NCI-H526 treated with DMSO at 0.1 percent for 48 hours (cell line): ENCODE measurements at regions not wholly inside any gene's neighbourhood (a gene's known extent, or its start where the extent isn't known, plus 50 kb on each side); places are given as distances from the start of the nearest gene placed in this dataset.
"Not testable (repeated sequence)": the region's sequence is repeated elsewhere in the genome, so short reads cannot be mapped to it uniquely, and the experiment has no call there.

ENCODE experiments used
- DNase-seq: peaks from one replicate; lab custom pipeline; 2025; lab: John Stamatoyannopoulos, UW

- DNase-seq, result no peak
These were observed 855.6 kb downstream of the KCNA4 start for GRCh38 chr11:29161191-29161590.

GRCh38 chr11:29159552-29160465 lies 857.0 kb downstream of the KCNA4 start:
- no peak for DNase-seq

GRCh38 chr11:29153078-29153477 lies 863.8 kb downstream of the KCNA4 start:
- DNase-seq, result no peak

- not testable (repeated sequence) for DNase-seq
These were observed 874.3 kb downstream of the KCNA4 start for GRCh38 chr11:29142573-29142972.

DNA sequence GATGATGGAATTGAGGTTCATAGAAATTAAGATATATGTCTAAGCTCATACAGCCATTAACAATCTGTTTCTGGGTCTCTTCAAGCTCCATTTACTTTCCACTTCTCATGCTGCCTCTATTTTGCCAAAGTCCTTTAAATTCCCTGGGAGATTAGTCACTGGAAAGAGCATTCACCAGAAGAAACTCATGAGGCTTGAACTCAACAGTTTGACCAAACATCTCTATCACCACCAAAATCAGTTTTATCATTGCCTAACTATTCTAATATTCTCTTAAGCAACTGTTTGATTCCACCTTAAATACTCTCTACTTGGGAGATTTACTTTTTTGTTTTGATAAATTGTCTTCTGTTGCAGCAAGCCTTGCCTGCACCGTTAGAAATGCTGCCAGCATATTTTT lies 881.3 kb downstream of the KCNA4 start:
- no peak for DNase-seq

DNA sequence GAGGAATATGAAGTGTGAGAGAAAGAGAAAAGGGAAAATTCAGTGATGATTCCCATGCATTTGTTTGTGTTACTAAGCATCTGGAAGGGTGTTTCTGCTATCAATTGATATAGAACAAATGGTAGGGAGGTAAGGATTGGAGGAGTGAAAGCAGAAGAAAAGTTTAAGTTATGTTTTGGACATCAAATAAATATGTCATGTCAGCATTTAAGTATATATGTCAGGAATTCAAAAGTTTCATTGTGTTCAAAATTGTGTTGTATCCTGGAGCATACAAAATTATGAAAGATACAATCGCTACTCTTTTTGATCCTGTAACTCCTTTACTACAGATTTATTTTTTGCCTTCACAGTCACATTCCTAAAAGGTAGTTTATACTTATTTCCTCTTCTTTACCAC lies 885.8 kb downstream of the KCNA4 start:
- DNase-seq, result no peak

DNA sequence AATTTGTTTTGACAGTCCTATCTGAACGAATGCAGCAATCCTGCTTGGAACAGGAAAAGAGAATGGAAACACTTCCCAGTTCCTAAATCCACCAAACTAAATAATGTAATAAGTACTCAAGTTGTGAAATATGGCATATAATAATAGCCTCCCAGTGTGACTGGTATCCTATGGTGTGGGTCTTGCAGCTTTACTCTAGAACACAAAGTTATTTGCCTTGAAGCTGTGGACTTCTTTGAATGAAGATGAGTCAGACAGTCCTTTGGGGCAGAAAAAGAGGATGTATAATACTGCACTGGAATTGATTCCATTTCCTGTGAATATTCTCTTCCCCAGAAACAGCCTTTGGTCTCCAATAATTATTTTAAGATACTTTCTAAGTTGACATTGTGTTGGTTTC lies 887.0 kb downstream of the KCNA4 start:
- DNase-seq, result no peak

- DNase-seq, result no peak
These were observed 889.4 kb downstream of the KCNA4 start for GRCh38 chr11:29127461-29127860.

DNA sequence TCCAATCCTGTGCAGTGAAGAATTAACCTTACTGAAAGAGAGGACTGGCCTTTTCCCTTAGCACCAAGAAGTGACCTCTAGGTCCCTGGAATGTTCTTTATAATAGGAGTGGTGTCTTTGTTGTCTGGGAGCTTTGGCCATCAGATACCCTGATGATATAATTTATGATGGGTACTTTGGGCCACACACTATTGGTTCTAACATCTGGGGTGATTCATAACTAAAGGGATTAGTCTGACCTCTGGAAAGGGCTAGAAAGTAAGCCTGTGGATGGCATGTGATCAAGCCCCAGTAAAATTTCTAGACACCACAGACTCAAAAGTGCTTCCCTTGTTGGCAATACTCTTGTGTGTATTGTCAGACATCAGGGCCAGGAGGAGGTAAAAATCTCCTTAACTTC lies 891.2 kb downstream of the KCNA4 start:
- no peak for DNase-seq

DNA sequence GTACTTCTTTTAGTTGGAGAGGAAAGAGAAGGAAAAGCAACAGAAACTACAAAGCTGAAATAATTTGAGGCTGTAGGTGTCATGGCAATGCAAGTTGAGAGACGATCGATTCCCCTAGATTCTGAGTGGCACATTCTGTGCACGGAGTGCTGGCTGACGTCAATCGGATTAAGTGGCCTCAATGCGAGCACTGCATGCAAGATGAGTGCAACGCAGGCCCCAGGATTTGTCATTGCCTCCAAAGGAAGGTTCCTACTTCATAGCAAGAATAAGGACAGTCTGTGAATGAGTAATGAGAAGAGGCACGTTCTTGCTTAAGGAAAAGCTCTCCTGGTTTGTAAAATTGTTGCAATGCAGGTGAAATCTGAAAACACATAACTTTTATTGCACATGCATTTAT lies 892.4 kb downstream of the KCNA4 start:
- DNase-seq, result no peak

GRCh38 chr11:29119707-29120618 lies 896.9 kb downstream of the KCNA4 start:
- DNase-seq, result no peak

DNA sequence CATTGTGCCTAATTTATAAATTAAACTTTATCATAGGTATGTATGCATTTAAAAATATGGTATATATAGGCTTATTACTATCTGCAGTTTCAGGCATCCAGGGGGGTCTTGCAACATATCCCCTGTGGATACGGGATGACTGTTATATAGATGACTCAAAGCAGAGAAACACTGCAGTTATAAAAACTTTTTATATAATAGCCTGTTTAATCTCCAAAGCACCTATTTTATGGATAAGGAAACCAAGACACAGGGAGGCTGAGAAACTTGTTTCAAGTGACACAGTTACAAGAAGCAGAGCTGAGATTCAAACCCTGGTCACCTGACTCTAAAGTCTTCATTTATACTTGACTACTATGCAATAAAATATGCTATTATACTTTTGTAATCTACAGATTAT lies 897.7 kb downstream of the KCNA4 start:
- DNase-seq, result no peak

DNA sequence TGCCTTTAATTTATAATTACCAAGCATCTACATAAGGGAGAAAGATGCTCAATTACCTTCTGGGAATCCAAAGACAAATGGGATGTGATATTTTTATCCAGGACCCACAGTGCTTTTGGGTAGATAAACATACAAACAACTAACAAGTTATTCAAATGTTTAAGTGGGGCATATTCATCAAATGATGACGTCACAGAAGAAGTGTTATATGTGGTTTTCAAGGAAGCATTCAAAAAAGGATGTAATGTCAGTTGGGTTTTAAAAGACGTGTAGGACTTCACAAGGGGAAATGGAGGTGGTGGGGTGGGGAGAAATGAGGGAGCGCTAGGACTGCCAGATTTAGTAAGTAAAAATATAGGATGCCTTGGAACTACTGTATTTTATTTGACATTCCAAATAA lies 915.9 kb downstream of the KCNA4 start:
- DNase-seq, result no peak

DNA sequence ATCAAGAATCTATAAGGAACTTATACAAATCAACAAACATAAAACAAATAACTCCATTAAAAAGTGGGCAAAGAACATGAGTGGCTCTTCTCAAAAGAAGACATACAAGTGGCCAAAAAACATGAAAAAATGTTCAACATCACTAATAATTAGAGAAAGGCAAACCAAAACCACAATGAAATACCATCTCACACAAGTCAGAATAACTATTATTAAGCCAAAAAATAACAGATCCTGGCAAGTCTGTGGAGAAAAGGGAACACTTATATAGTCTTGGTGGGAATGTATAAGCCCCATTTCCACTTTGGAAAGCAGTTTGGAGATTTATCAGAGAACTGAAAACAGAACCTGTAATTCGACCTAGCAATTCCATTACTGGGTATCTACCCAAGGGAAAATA lies 921.0 kb downstream of the KCNA4 start:
- DNase-seq, result no peak

- DNase-seq, result no peak
These were observed 923.3 kb downstream of the KCNA4 start for GRCh38 chr11:29093416-29094120.

DNA sequence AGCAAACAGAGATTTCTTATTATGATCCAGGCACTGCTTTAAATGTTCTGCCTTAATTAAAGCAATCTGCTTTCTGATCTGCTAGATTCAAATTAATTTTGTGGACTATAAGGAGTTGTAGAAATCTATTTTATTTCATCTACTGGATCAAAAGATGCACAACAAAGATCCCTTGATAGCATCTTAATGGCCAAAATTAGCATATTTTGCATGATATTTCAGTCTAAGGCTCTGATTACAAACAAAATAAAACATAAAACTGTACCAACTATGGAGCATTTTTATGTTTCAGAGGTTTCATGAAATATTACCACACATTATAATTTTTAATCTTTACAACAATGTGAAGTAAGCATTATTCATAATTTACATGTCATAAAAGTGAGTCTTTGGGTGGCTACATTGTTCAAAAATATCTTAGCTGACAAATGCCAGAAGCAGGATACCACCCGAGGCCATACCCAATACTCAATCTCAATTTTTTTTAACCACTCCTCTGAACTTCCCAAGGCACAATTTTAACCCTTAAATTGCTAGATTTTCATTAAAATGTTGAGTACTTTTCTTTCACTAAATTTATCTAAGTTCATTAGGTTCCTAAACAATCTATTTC lies 929.5 kb downstream of the KCNA4 start:
- DNase-seq, result no peak

- DNase-seq, result no peak
These were observed 941.1 kb downstream of the KCNA4 start for GRCh38 chr11:29075726-29076125.

GRCh38 chr11:29063630-29064361 lies 953.0 kb downstream of the KCNA4 start:
- no peak for DNase-seq

DNA sequence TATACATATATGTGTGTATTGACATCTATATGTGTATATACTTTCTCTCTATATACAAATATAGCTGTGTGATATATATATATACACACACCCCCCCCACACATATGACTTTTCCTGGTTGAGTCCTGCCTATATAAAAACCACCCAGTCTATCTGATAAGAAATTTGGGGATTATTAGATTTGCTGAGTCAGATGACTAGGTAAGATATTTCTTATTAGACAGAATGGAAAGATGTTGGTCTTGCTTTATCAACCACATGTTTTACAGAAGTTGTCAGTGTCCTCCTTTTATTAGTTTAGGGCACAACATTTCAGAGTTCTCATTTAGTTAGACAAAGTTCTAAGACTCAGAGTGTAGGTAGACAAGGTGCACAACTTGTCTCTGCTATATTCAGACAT lies 953.3 kb downstream of the METTL15 start:
- no peak for DNase-seq

DNA sequence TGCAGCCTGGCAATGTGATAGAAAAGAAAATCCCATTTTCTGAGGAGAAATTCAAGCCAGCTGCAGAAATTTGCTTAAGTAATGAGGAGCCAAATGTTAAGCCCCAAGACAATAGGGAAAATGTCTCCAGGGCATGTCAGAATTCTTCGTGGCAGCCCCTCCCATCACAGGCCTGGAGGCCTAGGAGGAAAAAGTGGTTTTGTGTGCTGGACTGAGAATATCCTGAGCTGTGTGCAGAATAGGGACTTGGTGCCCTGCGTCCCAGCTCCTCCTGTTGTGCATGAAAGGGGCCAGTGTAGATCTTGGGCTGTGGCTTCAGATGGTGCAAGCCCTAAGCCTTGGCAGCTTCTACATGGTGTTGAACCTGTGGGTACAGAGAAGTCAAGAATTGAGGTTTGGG lies 948.3 kb downstream of the METTL15 start:
- DNase-seq, result not testable (repeated sequence)

DNA sequence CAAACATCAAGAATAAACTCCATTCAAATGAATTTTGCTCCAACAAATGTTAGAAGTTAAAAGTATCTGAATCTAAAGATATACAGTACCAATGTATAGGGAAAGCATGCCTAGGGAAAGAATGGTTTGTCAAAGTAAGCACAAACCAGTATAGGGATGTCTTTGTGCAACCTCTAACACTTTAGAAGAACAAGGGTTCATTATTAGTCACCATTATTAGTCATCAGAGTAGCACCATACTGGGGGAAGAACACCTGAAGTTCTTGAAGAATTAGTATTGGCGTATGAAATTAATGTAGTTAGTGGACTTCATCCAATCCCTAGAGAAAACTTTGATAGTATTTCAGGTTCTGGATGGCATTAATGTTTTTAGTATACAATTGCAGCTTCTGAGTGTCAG lies 943.7 kb downstream of the METTL15 start:
- no peak for DNase-seq
